ENCODE measurements at regions not wholly inside any gene's neighbourhood (a gene's known extent, or its start where the extent isn't known, plus 50 kb on each side); places are given as distances from the start of the nearest gene placed in this dataset.

DNA sequence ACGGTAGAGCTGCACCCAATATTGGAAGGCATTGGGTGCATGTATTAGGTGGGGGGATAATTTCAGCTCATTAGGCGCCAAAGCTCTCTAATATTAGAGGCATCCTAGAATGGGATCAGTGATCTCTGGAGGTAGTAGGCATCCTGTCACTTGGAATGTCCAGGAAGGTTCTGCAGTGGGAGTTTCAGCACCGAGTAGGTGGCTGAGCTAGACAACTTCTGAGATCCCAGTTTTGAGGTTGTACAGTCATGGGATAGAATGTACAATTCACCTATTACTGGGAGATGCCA, 210.9 kb downstream of the MYCN start:
- TF ChIP-seq POLR2A (IDR thresholded peaks at IDR 0.05) (no peak), POLR2AphosphoS5 (IDR thresholded peaks at IDR 0.05; ENCODE audit: insufficient read depth in 1 of 2, low read depth in 1 of 2) (no peak)
